DMS 273 treated with DMSO at 0.1 percent for 48 hours (cell line): ENCODE measurements at regions not wholly inside any gene's neighbourhood (a gene's known extent, or its start where the extent isn't known, plus 50 kb on each side); places are given as distances from the start of the nearest gene placed in this dataset.
A peak's percentile ranks its signal among the peaks of the same experiment; 100 is the strongest.

Experiments used
- DNase-seq: peaks from one replicate; lab custom pipeline; 2025; lab: John Stamatoyannopoulos, UW

DNA sequence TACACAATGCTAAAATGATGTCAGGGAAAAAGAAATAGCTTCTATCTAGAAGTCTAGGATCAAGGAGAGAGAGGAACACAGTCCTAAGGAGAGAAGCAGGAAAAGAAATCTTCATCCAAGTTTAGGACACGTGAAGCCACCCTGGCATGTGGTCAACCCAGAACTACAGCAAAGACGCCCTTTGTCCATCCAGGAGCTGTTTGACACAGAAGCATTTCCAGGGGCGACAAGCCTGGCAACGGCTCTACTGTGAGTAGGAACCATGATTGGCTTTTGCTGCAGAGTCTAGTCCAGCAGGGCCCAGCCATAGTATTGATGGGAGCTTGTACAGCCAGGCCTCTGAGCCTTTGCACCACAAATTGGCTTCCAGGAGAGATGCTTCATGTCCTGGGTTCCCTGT is 185.4 kb upstream of the RPL38 start:
- no peak for DNase-seq

- no peak for DNase-seq
These were observed 184.2 kb upstream of the RPL38 start for GRCh38 chr17:74019271-74019670.

DNA sequence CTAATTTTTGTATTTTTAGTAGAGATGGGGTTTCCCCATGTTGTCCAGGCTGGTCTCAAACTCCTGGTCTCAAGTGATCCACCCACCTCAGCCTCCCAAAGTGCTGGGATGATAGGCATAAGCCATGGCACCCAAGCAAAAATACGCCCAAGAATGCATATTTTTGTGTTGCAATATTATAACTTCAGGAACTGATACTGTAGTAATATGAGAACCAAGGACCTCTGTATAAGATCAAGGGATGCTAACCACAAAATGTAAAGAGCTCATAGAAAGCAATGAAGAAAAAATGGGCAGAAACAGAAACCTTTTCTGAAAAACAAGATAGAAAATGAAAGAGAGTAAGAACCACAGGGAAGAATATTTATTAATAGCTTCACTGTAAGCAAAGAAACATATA is 183.6 kb upstream of the RPL38 start:
- no peak for DNase-seq

DNA sequence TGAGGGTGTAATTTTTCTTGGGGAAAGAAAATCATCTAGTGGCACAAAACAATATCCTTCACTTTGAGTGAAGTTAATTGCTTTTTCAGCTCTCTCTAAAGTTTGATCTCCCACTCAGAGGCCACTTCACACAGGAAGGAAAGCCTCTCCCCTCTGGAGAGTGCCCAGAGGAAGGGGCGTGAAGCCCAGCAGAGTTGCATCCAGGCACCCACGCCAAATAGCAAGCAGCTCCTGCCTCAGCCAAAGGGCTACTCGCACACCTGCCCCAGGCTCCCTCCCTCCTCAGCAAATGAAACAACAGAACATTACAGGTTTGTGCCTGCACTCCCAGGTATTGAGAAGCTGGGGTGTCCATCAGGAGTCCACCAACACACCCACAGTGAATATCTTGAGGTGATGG is 183.0 kb upstream of the RPL38 start:
- no peak for DNase-seq

GRCh38 chr17:74024871-74025531 is 178.5 kb upstream of the RPL38 start:
- DNase-seq: no peak

DNA sequence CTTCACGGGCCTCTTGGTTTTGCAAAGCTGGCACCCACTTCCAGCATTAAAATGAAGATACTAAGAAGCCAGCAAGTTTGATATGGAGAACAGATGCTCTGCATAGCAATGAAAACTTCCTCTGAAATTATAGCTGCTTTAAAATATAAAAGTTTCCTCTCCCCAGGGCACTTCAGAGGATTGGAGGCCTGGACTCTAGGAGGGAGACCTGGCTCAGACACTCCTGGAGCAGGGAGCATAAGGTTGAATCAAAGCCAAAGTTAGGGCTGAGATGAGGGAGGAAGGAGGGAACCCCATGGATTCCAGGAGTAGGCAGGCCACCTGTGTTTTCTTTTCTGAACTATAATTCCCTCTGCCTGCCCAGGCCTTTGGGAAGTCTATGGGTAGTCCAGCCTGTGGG is 176.0 kb upstream of the RPL38 start:
- DNase-seq: peak; percentile 48

DNA sequence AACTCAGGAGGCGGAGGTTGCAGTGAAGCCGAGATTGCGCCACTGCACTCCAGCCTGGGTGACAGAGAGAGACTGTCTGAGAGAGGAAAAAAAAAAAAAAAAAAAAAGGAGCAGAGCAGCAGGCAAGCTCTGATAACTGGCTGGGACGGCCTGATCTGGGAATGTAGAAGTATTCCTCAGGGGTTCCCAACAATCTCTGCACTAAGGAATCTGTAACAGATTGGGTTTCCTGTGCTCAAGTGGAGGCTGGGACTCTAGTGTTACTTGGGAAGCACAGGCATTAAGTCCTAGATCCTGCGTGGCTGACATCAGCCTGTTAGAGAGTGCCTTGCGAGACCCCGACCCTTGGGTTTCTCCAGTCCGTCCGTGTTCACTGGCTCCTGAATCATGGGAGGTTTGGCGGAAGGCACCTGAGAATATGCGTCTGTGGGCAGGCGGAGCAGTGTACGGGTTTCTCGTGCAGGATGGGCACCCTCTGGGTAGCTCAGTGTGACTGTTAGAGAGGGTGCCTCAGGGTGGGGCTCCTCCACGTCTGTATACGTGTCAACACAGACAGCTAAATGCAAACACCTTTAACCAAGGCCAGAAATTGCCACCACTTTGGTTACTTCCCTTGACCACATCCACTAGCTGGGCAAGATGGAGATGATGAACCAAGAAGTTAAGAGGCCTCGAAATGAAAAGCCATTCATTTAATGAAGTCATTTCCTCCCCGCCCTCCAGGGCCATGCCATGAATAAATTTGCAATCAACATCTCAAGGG is 174.9 kb upstream of the RPL38 start:
- no peak for DNase-seq

DNA sequence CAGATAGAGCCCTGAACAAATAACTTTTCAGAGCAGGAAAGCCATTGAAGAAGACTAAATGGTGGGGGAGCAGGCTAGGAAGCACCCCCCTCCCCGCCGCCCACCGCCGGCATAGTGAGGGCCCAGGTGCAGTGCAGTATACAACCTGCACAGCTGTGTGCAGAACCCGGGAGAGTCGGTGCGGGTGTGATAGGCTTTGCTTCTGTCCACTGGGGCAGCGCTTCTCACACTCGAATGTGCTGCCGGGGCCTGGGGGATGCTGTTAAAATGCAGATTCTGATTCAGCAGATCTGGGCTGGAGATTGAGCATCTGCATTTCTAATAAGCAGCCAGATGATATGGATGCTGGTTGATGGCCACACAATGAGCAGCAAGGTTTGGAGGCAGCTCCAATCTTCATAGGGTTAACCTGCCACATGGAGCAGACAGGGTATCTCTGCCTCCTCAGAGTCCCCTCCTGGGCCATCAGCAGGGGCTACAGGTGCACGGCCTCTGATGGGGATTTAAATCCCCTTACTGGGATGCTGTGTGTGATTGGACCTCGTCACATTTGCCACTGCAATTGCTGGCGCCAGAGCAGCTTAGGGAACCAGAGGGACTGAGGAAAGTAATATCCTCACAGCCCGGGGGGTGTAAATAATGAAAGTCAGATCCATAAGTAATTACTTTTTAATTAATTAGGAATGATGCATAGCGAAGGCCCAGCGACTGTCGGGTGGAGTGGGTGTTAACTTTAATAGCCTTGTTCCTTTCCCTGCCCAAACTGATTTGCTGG is 172.0 kb upstream of the RPL38 start:
- DNase-seq: no peak

DNA sequence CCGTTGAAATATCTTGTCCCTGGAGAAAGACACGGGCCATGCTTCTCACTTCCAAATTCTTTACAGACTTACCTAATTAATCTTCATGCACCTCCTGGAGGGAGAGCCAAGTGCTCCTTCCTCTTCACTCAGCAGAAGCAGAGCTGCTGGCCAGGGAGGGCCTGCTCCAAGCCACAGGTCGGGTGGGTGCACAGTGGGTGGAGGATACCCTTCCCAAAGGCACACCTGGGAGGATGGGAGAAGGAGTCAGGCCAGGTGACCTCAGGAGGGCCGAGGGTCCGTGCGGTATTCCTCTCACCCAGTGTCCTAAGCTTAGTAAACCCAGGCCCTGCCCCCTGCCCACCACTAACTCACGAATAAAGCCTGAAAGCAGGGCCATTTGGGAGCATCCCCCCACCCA is 171.3 kb upstream of the RPL38 start:
- no peak for DNase-seq

- peak; percentile 22 for DNase-seq
These were observed 166.2 kb upstream of the RPL38 start for GRCh38 chr17:74037320-74037719.

DNA sequence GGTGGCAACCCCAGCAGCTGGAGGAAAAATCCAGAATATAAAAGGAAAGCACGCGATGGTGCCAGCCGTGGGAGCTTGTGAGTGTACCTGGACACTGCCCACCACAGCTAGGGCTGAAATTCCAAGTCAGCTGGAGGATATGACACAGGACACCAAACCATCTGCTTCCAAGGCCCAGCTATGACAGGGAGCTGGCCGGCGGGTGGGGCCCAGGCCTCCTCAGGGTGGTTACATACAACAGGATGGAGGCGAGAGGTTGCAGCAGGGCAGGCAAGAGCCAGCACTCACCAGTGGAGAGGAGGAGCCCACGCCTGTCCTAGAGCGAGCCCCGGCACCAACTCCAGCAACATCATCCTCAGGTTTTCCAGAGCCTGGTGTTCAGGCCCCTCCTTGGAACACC is 163.2 kb upstream of the RPL38 start:
- DNase-seq: no peak

- DNase-seq: no peak
These were observed 162.7 kb upstream of the RPL38 start for GRCh38 chr17:74040729-74041128.

- no peak for DNase-seq
These were observed 161.4 kb upstream of the RPL38 start for GRCh38 chr17:74041869-74042640.

DNA sequence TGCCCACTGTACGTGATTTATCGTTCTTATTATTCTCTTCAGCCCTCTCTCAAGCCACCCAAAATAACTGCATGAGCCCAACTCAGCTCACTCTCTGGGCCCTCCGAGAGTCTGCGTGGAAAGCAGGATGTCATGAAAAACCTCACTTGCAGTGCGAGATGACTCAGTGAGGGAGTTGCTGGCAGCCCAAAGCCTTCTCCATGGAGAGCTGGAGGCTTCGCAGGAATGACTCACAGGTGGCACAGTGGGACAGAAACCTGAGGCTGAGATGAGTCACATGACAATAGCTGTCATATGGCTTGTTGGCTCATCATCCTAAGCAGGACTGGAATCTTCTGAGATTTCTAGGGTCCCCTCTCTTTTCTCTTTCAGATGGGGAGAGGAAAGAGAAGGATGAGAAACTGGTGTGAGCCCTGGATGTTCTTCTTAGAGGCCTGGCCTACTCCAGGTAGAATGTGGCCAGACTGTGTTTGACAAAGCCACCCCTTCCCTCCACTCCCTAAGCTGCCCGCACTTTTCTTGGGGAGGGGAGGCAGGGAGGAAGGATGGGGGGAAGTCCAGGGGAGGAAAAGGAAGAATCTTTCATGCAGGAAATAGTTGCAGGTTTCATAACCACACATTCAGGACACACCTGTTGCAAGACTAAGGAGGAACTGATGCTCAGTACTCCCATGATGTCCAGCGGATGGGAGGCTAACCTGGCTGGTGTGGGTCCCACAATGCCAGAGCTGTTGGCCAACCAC is 160.6 kb upstream of the RPL38 start:
- DNase-seq: no peak

DNA sequence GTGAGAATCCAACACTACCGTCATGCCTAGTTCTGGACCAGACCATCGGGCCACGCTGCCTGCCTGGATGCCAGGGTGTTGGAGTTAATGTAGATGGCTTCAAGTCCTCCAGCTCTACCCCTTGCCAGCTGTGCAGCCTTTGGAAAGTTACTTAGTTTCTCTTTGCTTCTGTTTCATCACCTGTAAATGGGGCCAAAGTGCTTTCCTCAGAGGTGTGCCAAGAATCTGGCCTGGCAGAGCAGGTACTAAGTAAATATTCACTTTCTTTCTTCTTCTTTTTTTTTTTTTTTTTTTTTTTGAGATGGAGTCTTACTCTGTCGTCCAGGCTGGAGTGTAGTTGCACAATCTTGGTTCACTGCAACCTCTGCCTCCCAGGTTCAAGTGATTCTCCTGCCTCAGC is 159.5 kb upstream of the RPL38 start:
- no peak for DNase-seq

DNA sequence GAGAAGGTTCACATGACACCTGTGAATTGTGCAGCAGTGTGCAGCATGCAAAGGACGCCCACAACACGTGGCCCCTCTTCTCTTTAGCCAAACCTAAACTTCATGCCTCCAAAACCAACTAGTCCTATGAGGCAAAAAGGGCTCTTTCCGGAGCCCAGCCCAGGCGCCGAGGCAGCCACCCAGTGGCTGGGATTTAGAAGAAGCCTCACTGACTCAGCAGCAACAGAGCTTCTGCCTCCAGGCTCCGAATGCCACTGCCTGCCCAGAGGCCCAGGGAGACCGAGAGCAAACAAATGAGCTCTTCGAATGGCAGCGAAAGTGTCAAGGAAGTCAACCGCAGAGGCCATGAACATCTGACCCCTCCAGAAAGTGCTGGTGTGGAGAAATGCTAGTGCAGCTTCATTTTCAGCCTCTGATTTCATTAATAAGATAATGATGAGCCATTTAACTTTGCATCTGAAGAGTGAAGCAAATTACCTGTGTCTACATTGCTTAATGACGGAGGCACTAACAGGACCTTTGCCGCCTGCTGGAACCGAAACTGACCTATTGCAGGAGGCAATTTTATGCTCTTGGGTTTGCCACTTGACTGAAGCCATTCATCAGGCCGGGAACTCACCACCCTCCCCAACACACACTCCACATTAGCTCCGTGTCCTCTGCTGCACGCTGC is 157.7 kb upstream of the RPL38 start:
- no peak for DNase-seq

DNA sequence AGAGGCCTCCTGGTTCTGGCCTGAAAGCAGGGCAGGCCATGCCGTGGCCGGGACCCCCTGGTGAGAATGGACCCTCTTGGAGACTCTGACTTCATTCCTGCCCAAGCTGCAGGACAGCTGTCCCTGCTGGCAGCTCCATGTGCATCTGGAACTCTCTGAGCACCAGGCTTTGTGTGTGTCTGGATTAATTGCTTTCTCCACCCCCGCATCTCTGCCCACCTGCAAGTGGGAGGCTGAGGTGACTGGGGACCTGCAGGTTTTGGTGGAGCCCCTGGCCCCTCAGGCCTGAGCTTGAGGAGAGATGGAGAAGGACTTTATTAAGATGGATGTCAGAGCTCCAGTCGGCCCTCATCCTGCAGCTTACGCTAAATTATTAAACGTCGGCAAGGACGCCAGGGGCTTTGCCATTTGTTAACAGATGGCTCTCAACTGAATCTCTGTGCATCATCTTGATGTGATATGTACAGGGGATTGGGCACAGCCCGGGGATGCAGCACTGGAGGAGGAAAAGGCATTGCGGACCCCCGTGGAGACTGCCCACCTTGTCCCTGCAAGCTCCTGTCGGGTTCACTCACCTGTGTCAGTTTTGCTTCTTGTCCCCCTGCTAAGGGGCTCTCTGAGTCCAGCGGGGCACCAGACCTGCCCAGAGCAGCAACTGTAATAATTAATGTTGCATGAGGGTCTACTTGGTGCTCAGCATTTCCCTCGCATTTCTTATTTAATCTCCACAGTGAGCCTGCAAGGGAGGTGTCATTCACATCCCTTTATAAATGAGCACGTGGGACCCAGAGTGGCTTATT is 154.1 kb upstream of the RPL38 start:
- DNase-seq: no peak

- no peak for DNase-seq
These were observed 153.5 kb upstream of the RPL38 start for GRCh38 chr17:74049967-74050458.

GRCh38 chr17:74051348-74051747 is 152.1 kb upstream of the RPL38 start:
- DNase-seq: peak; percentile 19
